ENCODE measurements at regions not wholly inside any gene's neighbourhood (a gene's known extent, or its start where the extent isn't known, plus 50 kb on each side); places are given as distances from the start of the nearest gene placed in this dataset.

GRCh38 chr1:182275271-182275670, 116.3 kb downstream of the GLUL start:
- no peak for DNase-seq (ENCODE audit: insufficient read length, low spot score, missing footprints)
- Histone ChIP-seq H3K27ac (ENCODE audit: low read depth, low read length) (no peak overlapping the region), H3K9me3 (ENCODE audit: low read depth, low read length) (no peaks in the 10 kb centered on the region), H3K27me3 (ENCODE audit: insufficient read depth, low read length) (no peaks in the 10 kb centered on the region), H3K4me3 (ENCODE audit: insufficient read depth, low read length) (no peak overlapping the region), H4K20me1 (ENCODE audit: insufficient read depth, low read length) (no peaks in the 10 kb centered on the region), H3K4me2 (ENCODE audit: insufficient read depth, low read length) (no peak overlapping the region), H3K79me2 (ENCODE audit: insufficient read depth, low read length) (no peaks in the 10 kb centered on the region), H2AFZ (ENCODE audit: low read length) (no peak overlapping the region), H3K36me3 (ENCODE audit: insufficient read depth, low read length) (no peaks in the 10 kb centered on the region), H3K4me1 (ENCODE audit: insufficient read depth, low read length) (no peaks in the 10 kb centered on the region)
- TF ChIP-seq CTCF (IDR thresholded peaks at IDR 0.05; ENCODE audit: extremely low read depth, low read depth, low read length) = no peak

GRCh38 chr1:182274618-182275017, 117.0 kb downstream of the GLUL start:
- Histone ChIP-seq H3K27ac (ENCODE audit: low read depth, low read length) (no peak overlapping the region), H3K4me1 (ENCODE audit: insufficient read depth, low read length) (no peaks in the 10 kb centered on the region), H3K4me2 (ENCODE audit: insufficient read depth, low read length) (no peak overlapping the region), H4K20me1 (ENCODE audit: insufficient read depth, low read length) (no peaks in the 10 kb centered on the region), H3K79me2 (ENCODE audit: insufficient read depth, low read length) (no peaks in the 10 kb centered on the region), H3K4me3 (ENCODE audit: insufficient read depth, low read length) (no peak overlapping the region), H3K36me3 (ENCODE audit: insufficient read depth, low read length) (no peaks in the 10 kb centered on the region), H3K27me3 (ENCODE audit: insufficient read depth, low read length) (no peaks in the 10 kb centered on the region), H2AFZ (ENCODE audit: low read length) (no peak overlapping the region), H3K9me3 (ENCODE audit: low read depth, low read length) (no peaks in the 10 kb centered on the region)
- no peak for DNase-seq (ENCODE audit: insufficient read length, low spot score, missing footprints)
- no peak for TF ChIP-seq CTCF (IDR thresholded peaks at IDR 0.05; ENCODE audit: extremely low read depth, low read depth, low read length)

- Histone ChIP-seq H4K20me1 (ENCODE audit: insufficient read depth, low read length) (no peaks in the 10 kb centered on the region), H3K4me3 (ENCODE audit: insufficient read depth, low read length) (no peak overlapping the region), H3K4me2 (ENCODE audit: insufficient read depth, low read length) (no peak overlapping the region), H3K36me3 (ENCODE audit: insufficient read depth, low read length) (no peaks in the 10 kb centered on the region), H2AFZ (ENCODE audit: low read length) (no peak overlapping the region), H3K4me1 (ENCODE audit: insufficient read depth, low read length) (no peaks in the 10 kb centered on the region), H3K9me3 (ENCODE audit: low read depth, low read length) (no peaks in the 10 kb centered on the region), H3K79me2 (ENCODE audit: insufficient read depth, low read length) (no peaks in the 10 kb centered on the region), H3K27ac (ENCODE audit: low read depth, low read length) (no peak overlapping the region), H3K27me3 (ENCODE audit: insufficient read depth, low read length) (no peaks in the 10 kb centered on the region)
- TF ChIP-seq CTCF (IDR thresholded peaks at IDR 0.05; ENCODE audit: extremely low read depth, low read depth, low read length) = no peak
- DNase-seq (ENCODE audit: insufficient read length, low spot score, missing footprints) = no peak
These were observed 120.9 kb downstream of the GLUL start for GRCh38 chr1:182270731-182271130.

- no peak for DNase-seq (ENCODE audit: insufficient read length, low spot score, missing footprints)
- Histone ChIP-seq H3K9me3 (ENCODE audit: low read depth, low read length) (no peaks in the 10 kb centered on the region), H3K36me3 (ENCODE audit: insufficient read depth, low read length) (no peaks in the 10 kb centered on the region), H3K27me3 (ENCODE audit: insufficient read depth, low read length) (no peaks in the 10 kb centered on the region), H4K20me1 (ENCODE audit: insufficient read depth, low read length) (no peaks in the 10 kb centered on the region), H3K27ac (ENCODE audit: low read depth, low read length) (no peak overlapping the region), H3K4me1 (ENCODE audit: insufficient read depth, low read length) (no peaks in the 10 kb centered on the region), H3K79me2 (ENCODE audit: insufficient read depth, low read length) (no peaks in the 10 kb centered on the region), H3K4me2 (ENCODE audit: insufficient read depth, low read length) (no peak overlapping the region), H3K4me3 (ENCODE audit: insufficient read depth, low read length) (no peak overlapping the region), H2AFZ (ENCODE audit: low read length) (no peak overlapping the region)
- TF ChIP-seq CTCF (IDR thresholded peaks at IDR 0.05; ENCODE audit: extremely low read depth, low read depth, low read length) = peak; percentile 7
These were observed 122.5 kb downstream of the GLUL start for GRCh38 chr1:182269097-182269496.

Data from osteoblast (primary cell).